H9 (cell line): ENCODE measurements at regions not wholly inside any gene's neighbourhood (a gene's known extent, or its start where the extent isn't known, plus 50 kb on each side); places are given as distances from the start of the nearest gene placed in this dataset.

Experiments
- DNase-seq: peaks from one replicate; pipeline ENCODE4 v3.0.0-alpha.2; 2017
- H2AFZ ChIP-seq: one replicate; pipeline ENCODE4 v1.6.1; 2013; ENCODE audit warnings: mild to moderate bottlenecking, low read length, control low read depth, moderate library complexity
- H2AK5ac ChIP-seq: 2 replicates; pipeline ENCODE4 v1.6.1; 2013; ENCODE audit warnings: low read length, control low read depth, mixed read lengths; ENCODE audit not compliant: insufficient read length
- H2BK120ac ChIP-seq: one replicate; pipeline ENCODE4 v1.6.1; 2013; ENCODE audit warnings: low read depth, mild to moderate bottlenecking, low read length, control low read depth, inconsistent platforms; ENCODE audit not compliant: poor library complexity, severe bottlenecking
- H2BK12ac ChIP-seq: 2 replicates; pipeline ENCODE4 v1.6.1; 2013; ENCODE audit warnings: low read length, control low read depth, mixed read lengths, low read depth; ENCODE audit not compliant: insufficient read length
- H2BK15ac ChIP-seq: 2 replicates; pipeline ENCODE4 v1.6.1; 2013; ENCODE audit warnings: low read depth, low read length, control low read depth
- H2BK20ac ChIP-seq: one replicate; pipeline ENCODE4 v1.6.1; 2013; ENCODE audit warnings: low read depth, mild to moderate bottlenecking, low read length, control low read depth, inconsistent platforms; ENCODE audit not compliant: poor library complexity, severe bottlenecking
- H2BK5ac ChIP-seq: 2 replicates; pipeline ENCODE4 v1.6.1; 2013; ENCODE audit warnings: low read length, control low read depth, mixed read lengths; ENCODE audit not compliant: insufficient read length
- H3K14ac ChIP-seq: 2 replicates; pipeline ENCODE4 v1.6.1; 2013; ENCODE audit warnings: low read length, control low read depth; ENCODE audit not compliant: insufficient read depth
- H3K18ac ChIP-seq: 2 replicates; pipeline ENCODE4 v1.6.1; 2013; ENCODE audit warnings: low read depth, mild to moderate bottlenecking, mixed read lengths, low read length, control low read depth; ENCODE audit not compliant: insufficient read length
- H3K23ac ChIP-seq: 2 replicates; pipeline ENCODE4 v1.6.1; 2013; ENCODE audit warnings: low read length, control low read depth, mixed read lengths, low read depth; ENCODE audit not compliant: insufficient read length
- H3K23me2 ChIP-seq: 2 replicates; pipeline ENCODE4 v1.6.1; 2013; ENCODE audit warnings: low read depth, mild to moderate bottlenecking, mixed read lengths, low read length, control low read depth; ENCODE audit not compliant: insufficient read length, poor library complexity, severe bottlenecking
- H3K27ac ChIP-seq: 2 replicates; pipeline ENCODE4 v1.5.1; 2013; ENCODE audit warnings: low read length, control low read depth, mixed read lengths, low read depth; ENCODE audit not compliant: insufficient read length
- H3K27me3 ChIP-seq: 2 replicates; pipeline ENCODE4 v1.6.1; 2013; ENCODE audit warnings: low read length, control low read depth, inconsistent platforms; ENCODE audit not compliant: insufficient read depth
- H3K4ac ChIP-seq: 2 replicates; pipeline ENCODE4 v1.6.1; 2013; ENCODE audit warnings: low read depth, mild to moderate bottlenecking, control low read depth, inconsistent platforms, low read length, moderate library complexity
- H3K4me1 ChIP-seq: 2 replicates; pipeline ENCODE4 v1.6.1; 2013; ENCODE audit warnings: low read length, control low read depth, inconsistent platforms; ENCODE audit not compliant: insufficient read depth
- H3K4me2 ChIP-seq: 2 replicates; pipeline ENCODE4 v1.6.1; 2013; ENCODE audit warnings: low read length, control low read depth, mixed read lengths; ENCODE audit not compliant: insufficient read length, insufficient read depth
- H3K56ac ChIP-seq: 2 replicates; pipeline ENCODE4 v1.6.1; 2013; ENCODE audit warnings: low read depth, mild to moderate bottlenecking, mixed read lengths, low read length, control low read depth; ENCODE audit not compliant: insufficient read length
- H3K79me1 ChIP-seq: 2 replicates; pipeline ENCODE4 v1.6.1; 2013; ENCODE audit warnings: low read depth, mild to moderate bottlenecking, moderate library complexity, low read length, control low read depth, inconsistent platforms; ENCODE audit not compliant: insufficient read depth, poor library complexity, severe bottlenecking
- H3K79me2 ChIP-seq: 2 replicates; pipeline ENCODE4 v1.6.1; 2013; ENCODE audit warnings: low read length, control low read depth, inconsistent platforms; ENCODE audit not compliant: insufficient read depth
- H3K9ac ChIP-seq: 2 replicates; pipeline ENCODE4 v1.6.1; 2013; ENCODE audit warnings: low read length, control low read depth, mixed read lengths; ENCODE audit not compliant: insufficient read length; ENCODE audit errors: extremely low read depth
- H3K9me3 ChIP-seq: one replicate; pipeline ENCODE4 v1.6.1; 2013; ENCODE audit warnings: low read depth, low read length, inconsistent platforms; ENCODE audit not compliant: control insufficient read depth
- H3T11ph ChIP-seq: one replicate; pipeline ENCODE4 v1.6.1; 2013; ENCODE audit warnings: mild to moderate bottlenecking, low read length, control low read depth, inconsistent platforms
- H4K20me1 ChIP-seq: one replicate; pipeline ENCODE4 v1.6.1; 2013; ENCODE audit not compliant: control insufficient read depth, insufficient read length, insufficient read depth
- H4K5ac ChIP-seq: 2 replicates; pipeline ENCODE4 v1.6.1; 2013; ENCODE audit warnings: low read depth, mild to moderate bottlenecking, mixed read lengths, low read length, control low read depth; ENCODE audit not compliant: insufficient read length
- H4K8ac ChIP-seq: replicated peaks from 2 replicates; pipeline ENCODE4 v1.6.1; 2013; ENCODE audit warnings: low read length, control low read depth, mixed read lengths, low read depth; ENCODE audit not compliant: insufficient read length
- H4K91ac ChIP-seq: 2 replicates; pipeline ENCODE4 v1.6.1; 2013; ENCODE audit warnings: low read depth, mild to moderate bottlenecking, moderate library complexity, mixed read lengths, low read length, control low read depth; ENCODE audit not compliant: insufficient read length
- H3K27ac Mint-ChIP-seq, 3 experiments: 2 replicates in 2 of 3; 3 replicates in 1 of 3; pipeline ENCODE4 v1.8.0; 2020 to 2021; ENCODE audit warnings: mixed read lengths in 3 of 3, mild to moderate bottlenecking in 1 of 3, moderate library complexity in 1 of 3
- H3K27me3 Mint-ChIP-seq: 2 replicates; pipeline ENCODE4 v1.8.0; 2021; ENCODE audit warnings: low read depth, mild to moderate bottlenecking, moderate library complexity, mixed read lengths
- H3K36me3 Mint-ChIP-seq, 3 experiments: 2 replicates in 2 of 3; 3 replicates in 1 of 3; pipeline ENCODE4 v1.8.0; 2020 to 2021; ENCODE audit warnings: low read depth in 3 of 3, mixed read lengths in 3 of 3; ENCODE audit not compliant: insufficient read depth in 1 of 3
- H3K4me1 Mint-ChIP-seq, 2 experiments: 2 replicates each; pipeline ENCODE4 v1.8.0; 2020; ENCODE audit warnings: mixed read lengths in 2 of 2
- H3K4me3 Mint-ChIP-seq, 2 experiments: 2 replicates in 1 of 2; 3 replicates in 1 of 2; pipeline ENCODE4 v1.8.0; 2020 to 2021; ENCODE audit warnings: mild to moderate bottlenecking in 2 of 2, mixed read lengths in 2 of 2, moderate library complexity in 1 of 2
- H3K9me3 Mint-ChIP-seq, 2 experiments: 2 replicates in 1 of 2; 3 replicates in 1 of 2; pipeline ENCODE4 v1.8.0; 2020; ENCODE audit warnings: mild to moderate bottlenecking in 2 of 2, mixed read lengths in 2 of 2, moderate library complexity in 1 of 2
- CTCF ChIP-seq: fragments of 200-600 bp; sonication (generic); conservative IDR thresholded peaks from 3 replicates; pipeline ENCODE4 v1.8.0; 2021; ENCODE audit warnings: antibody characterized with exemption, mild to moderate bottlenecking
- WGBS: extraction: QIAGEN DNeasy Blood & Tissue Kit; methylation state at CpG from one replicate; pipeline ENCODE4 v1.1.7; 2013; ENCODE audit warnings: missing lambda C conversion rate, low lambda C conversion rate, mixed read lengths; ENCODE audit not compliant: insufficient read length; ENCODE audit errors: extremely low coverage; 5-methylcytosine and 5-hydroxymethylcytosine counted together

GRCh38 chr21:20852866-20853265 is 145.3 kb upstream of the NCAM2 start:
- Histone ChIP-seq H3K23ac (no peak overlapping the region), H2AFZ (no peak overlapping the region), H3K14ac (no peak overlapping the region), H4K91ac (no peak overlapping the region), H3K4me2 (no peak overlapping the region), H3K18ac (no peak overlapping the region), H2BK12ac (no peak overlapping the region), H3K27me3 (no peaks in the 10 kb centered on the region), H4K8ac (no peak overlapping the region), H2AK5ac (no peak overlapping the region), H3K4me1 (no peaks in the 10 kb centered on the region), H3T11ph (no peak overlapping the region), H2BK5ac (no peak overlapping the region), H3K9ac (no peak overlapping the region), H3K9me3 (no peaks in the 10 kb centered on the region), H3K79me1 (no peaks in the 10 kb centered on the region), H3K23me2 (no peaks in the 10 kb centered on the region), H4K5ac (no peak overlapping the region), H2BK20ac (no peak overlapping the region), H2BK15ac (no peak overlapping the region), H2BK120ac (no peak overlapping the region), H3K27ac (no peak overlapping the region), H4K20me1 (no peaks in the 10 kb centered on the region), H3K56ac (no peak overlapping the region), H3K79me2 (no peaks in the 10 kb centered on the region), H3K4ac (no peak overlapping the region)
- peaks cover 3% of the 10 kb centered on the region in 2 experiments; a peak in 2 of 4 replicates for H3K4me1 Mint-ChIP-seq
- no peak for TF ChIP-seq CTCF
- peaks cover 4 to 6% of the 10 kb centered on the region in 2 experiments for H3K9me3 Mint-ChIP-seq
- peaks cover 2 to 6% (median 4%) of the 10 kb centered on the region in 3 experiments; a peak in 4 of 7 replicates for H3K36me3 Mint-ChIP-seq
- H3K4me3 Mint-ChIP-seq = no peak overlapping the region
- DNase-seq = no peak
- no CpG with 5 or more reads among the region's 2 CpGs for WGBS
- no peak overlapping the region for H3K27ac Mint-ChIP-seq
- H3K27me3 Mint-ChIP-seq = no peaks in the 10 kb centered on the region
